Activated CD4-positive, alpha-beta memory T cell treated with anti-CD3 and anti-CD28 coated beads, Interleukin-2, amount 10 ng/mL, durations not matched to agents 7 days and 5 days (primary cell): ENCODE measurements at regions not wholly inside any gene's neighbourhood (a gene's known extent, or its start where the extent isn't known, plus 50 kb on each side); places are given as distances from the start of the nearest gene placed in this dataset.

Experiments
- CTCF ChIA-PET: fragments of 350-600 bp; sonication (Branson Sonifier 250); formaldehyde crosslinking; loops from one replicate; lab custom pipeline; 2021; ENCODE audit warnings: antibody characterized with exemption, inconsistent platforms; lab: Charles Lee
- POLR2A ChIA-PET: fragments of 350-600 bp; sonication (Branson Sonifier 250); formaldehyde crosslinking; loops from one replicate; lab custom pipeline; 2021; ENCODE audit warnings: antibody characterized with exemption; lab: Charles Lee
- DNase-seq: peaks from one replicate; pipeline ENCODE4 v3.0.0-alpha.2; 2020
- H3K27ac Mint-ChIP-seq: one replicate; pipeline ENCODE4 v1.8.0; 2021; ENCODE audit warnings: mild to moderate bottlenecking, mixed read lengths
- H3K27me3 Mint-ChIP-seq: one replicate; pipeline ENCODE4 v1.8.0; 2021; ENCODE audit warnings: mixed read lengths
- H3K36me3 Mint-ChIP-seq: one replicate; pipeline ENCODE4 v1.8.0; 2021; ENCODE audit warnings: low read depth, mixed read lengths
- H3K4me1 Mint-ChIP-seq: one replicate; pipeline ENCODE4 v1.8.0; 2021; ENCODE audit warnings: mixed read lengths
- H3K4me3 Mint-ChIP-seq: one replicate; pipeline ENCODE4 v1.8.0; 2021; ENCODE audit warnings: mild to moderate bottlenecking, mixed read lengths
- H3K9me3 Mint-ChIP-seq: one replicate; pipeline ENCODE4 v1.8.0; 2021; ENCODE audit warnings: mixed read lengths

DNA sequence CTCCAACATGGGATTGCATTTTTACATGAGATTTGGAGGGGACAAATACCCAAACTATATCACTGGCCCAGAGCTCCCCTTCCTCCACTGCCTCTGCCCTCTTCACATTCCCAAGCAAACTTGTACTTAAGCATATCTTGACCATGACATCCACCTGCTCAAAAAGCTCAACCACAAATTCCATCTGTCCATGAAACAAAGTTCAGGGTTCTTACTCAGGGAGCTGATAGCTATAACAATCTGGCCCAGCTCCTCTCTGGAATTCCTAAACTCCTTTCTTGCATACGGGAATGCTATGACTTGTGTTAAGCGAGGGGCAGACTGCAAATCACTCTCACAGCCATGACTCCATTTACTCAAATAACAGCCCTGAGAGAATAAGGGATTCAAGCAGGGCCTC, 152.1 kb downstream of the GALC start:
- no peak for DNase-seq

DNA sequence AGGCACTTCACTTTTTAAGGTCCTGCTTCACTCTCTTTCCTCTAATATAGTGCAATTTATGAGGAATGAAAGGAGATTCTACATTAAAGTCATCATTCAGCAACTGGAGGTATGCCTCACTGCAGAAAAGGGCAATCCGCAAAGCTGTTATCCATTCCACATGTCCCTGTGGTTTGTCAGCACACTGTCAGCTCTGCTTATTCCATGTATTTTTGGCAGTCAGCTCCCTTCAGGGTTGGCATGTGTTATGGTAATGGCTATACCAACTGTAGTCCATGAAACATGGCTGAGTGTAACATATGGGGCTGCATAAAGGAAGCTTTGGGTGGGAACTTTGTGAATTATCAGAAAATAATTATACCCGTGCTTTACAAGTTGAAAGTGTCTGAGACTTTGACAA, 154.1 kb downstream of the GALC start:
- no peak for DNase-seq
- Mint-ChIP-seq H3K36me3 (no peaks in the 10 kb centered on the region), H3K4me3 (no peak overlapping the region), H3K4me1 (no peaks in the 10 kb centered on the region), H3K27ac (no peak overlapping the region), H3K9me3 (no peaks in the 10 kb centered on the region), H3K27me3 (no peaks in the 10 kb centered on the region)
- POLR2A ChIA-PET: no interaction called here
- CTCF ChIA-PET: no interaction called here

More for the DNA sequence above, 152.1 kb downstream of the GALC start:
- Mint-ChIP-seq H3K9me3 (no peaks in the 10 kb centered on the region), H3K4me3 (no peak overlapping the region), H3K36me3 (no peaks in the 10 kb centered on the region), H3K4me1 (no peaks in the 10 kb centered on the region), H3K27ac (no peak overlapping the region), H3K27me3 (no peaks in the 10 kb centered on the region)
- POLR2A ChIA-PET: no interaction called here
- CTCF ChIA-PET: no interaction called here

DNA sequence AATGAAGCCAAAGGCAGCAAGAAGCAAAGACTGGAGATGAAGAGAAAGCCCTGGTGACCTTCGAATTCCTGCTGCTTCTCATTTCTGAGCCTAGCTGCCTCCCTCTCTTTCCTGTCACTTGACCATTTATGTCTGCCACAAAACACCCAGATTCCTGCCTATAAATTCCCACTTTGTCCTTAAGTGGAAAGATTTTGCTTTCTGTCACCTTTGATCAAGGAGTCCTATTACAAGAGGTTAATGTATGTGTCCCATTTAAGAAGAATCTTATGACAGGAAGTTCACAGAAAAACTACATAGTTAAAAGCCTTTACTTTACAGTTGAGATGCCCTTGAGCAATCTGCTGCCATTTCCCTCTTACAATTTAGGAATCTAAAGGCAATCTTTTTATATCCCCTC, 155.7 kb downstream of the GALC start:
- H3K27me3 Mint-ChIP-seq: no peaks in the 10 kb centered on the region
- POLR2A ChIA-PET: no interaction called here
- no peaks in the 10 kb centered on the region for H3K9me3 Mint-ChIP-seq
- no peak for DNase-seq
- CTCF ChIA-PET: no interaction called here
- H3K27ac Mint-ChIP-seq: no peak overlapping the region
- no peak overlapping the region for H3K4me3 Mint-ChIP-seq
- H3K36me3 Mint-ChIP-seq: no peaks in the 10 kb centered on the region
- H3K4me1 Mint-ChIP-seq: no peaks in the 10 kb centered on the region

DNA sequence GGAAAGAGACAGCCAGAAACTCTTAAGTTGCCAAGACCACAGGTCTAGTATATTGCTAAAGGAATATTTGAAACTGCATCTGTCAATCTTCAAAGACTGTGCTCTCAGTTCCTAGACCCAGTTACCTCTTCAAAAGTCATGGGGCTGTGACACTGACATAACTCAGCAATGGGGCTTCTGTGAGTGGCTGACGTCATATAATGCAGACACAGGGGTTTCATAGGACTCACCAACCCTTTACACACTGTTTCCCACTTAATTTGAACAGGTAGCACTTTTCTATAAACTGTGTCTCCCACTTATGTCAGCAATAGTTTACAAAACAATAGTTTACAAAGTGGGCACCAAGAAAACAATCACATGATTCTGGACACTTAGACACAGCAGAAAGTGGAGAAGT, 158.4 kb downstream of the GALC start:
- no peak for DNase-seq
- Mint-ChIP-seq H3K36me3 (no peaks in the 10 kb centered on the region), H3K4me1 (no peaks in the 10 kb centered on the region), H3K27me3 (no peaks in the 10 kb centered on the region), H3K9me3 (no peaks in the 10 kb centered on the region), H3K4me3 (no peak overlapping the region), H3K27ac (no peak overlapping the region)
- ChIA-PET CTCF (no interaction called here), POLR2A (no interaction called here)

DNA sequence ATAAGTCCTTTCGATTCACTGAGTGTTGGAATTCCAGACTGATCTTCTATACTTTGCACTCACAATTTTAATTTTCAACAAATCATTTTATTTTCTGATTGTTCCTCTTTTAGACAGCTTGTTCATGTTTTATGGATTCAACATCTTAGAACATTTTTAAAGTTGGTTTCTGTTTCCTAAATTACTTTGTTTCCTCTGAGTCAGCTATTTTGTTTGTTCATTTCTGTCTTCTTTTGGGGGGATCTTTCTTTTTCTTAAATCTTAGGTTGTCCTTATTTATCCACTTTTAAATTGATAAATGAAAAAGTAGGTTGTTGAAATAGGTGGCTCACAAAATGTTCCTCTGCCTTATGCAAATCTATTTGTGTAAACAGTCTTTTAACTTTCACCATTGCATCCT, 160.0 kb downstream of the GALC start:
- no peaks in the 10 kb centered on the region for H3K27me3 Mint-ChIP-seq
- ChIA-PET POLR2A (no interaction called here), CTCF (no interaction called here)
- H3K4me1 Mint-ChIP-seq: no peaks in the 10 kb centered on the region
- H3K9me3 Mint-ChIP-seq: no peaks in the 10 kb centered on the region
- H3K4me3 Mint-ChIP-seq: no peak overlapping the region
- H3K27ac Mint-ChIP-seq: no peak overlapping the region
- H3K36me3 Mint-ChIP-seq: no peaks in the 10 kb centered on the region
- no peak for DNase-seq

DNA sequence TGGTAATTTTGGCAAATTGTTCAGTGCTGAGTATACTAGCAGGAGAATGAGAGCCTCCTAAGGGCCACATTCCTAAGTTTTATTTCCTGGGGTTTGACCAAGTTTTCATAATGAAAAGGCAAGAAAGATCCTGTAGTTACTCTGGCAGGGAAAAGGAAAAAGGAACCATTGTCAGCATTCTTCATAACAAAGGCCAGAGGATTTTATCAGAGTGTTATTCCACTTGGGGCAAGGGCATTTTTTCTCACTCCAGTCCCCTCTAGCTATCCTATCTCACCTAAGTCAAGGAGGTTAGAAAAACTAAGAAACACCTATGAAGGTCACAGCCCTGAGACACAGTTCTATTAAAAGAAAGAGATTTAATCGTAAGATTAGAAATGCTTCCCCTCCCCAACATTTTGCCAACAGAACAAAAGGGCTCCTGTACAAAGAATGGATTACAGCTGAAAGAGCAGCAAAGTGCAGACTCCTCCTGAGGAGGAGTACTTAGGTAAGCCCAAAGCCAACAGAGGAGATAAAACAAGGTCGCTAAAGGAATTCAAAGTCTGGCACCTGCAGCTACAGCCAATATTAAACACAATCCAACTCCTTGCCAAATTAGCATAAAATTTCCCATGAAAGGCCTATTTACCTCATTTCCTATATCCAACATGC, 162.4 kb downstream of the GALC start:
- H3K36me3 Mint-ChIP-seq: no peaks in the 10 kb centered on the region
- ChIA-PET CTCF (no interaction called here), POLR2A (no interaction called here)
- no peak for DNase-seq
- H3K4me3 Mint-ChIP-seq: no peak overlapping the region
- no peak overlapping the region for H3K27ac Mint-ChIP-seq
- H3K27me3 Mint-ChIP-seq: no peaks in the 10 kb centered on the region
- no peaks in the 10 kb centered on the region for H3K4me1 Mint-ChIP-seq
- H3K9me3 Mint-ChIP-seq: no peaks in the 10 kb centered on the region

DNA sequence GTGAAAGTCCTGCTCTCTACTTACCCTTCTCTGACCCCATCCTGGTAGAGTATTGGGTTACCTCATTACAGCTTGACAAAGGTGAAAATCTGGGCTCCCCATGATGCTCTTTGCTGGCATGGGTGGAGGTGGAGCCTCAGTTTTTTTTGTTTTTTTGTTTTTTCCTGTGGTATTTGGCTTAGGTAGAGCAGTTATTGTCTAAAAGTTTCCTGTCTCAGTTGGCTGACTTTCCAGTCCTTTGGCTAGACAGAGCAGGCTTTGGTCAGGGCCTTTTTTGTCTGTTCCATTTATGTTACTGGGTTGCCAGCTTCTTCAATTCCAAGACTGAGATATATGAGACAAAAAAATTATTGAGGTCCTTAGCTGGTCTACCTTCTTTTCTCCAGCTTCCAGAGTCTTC, 163.4 kb downstream of the GALC start:
- H3K36me3 Mint-ChIP-seq: no peaks in the 10 kb centered on the region
- no peaks in the 10 kb centered on the region for H3K4me1 Mint-ChIP-seq
- DNase-seq: no peak
- ChIA-PET POLR2A (no interaction called here), CTCF (no interaction called here)
- no peaks in the 10 kb centered on the region for H3K9me3 Mint-ChIP-seq
- no peak overlapping the region for H3K4me3 Mint-ChIP-seq
- H3K27me3 Mint-ChIP-seq: no peaks in the 10 kb centered on the region
- no peak overlapping the region for H3K27ac Mint-ChIP-seq

DNA sequence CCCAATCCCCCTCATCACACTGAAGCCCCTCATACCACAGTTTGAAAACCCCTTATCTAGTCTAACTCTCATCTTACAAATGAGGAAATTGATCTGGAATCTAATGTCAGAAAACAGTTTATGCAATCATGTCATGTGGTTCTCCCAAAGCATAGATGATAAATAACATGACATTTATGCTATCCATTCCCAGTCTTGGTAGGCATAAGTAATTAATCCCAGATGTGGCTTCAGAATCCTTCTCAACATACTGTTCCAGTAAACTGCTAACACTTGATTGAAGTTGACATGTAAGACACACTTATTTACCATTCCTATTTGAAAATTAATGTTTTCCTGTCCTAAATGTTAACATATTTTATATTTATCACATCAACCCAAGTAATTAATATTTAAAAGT, 168.7 kb downstream of the GALC start:
- H3K36me3 Mint-ChIP-seq: no peaks in the 10 kb centered on the region
- H3K9me3 Mint-ChIP-seq: no peaks in the 10 kb centered on the region
- DNase-seq: no peak
- no peaks in the 10 kb centered on the region for H3K27me3 Mint-ChIP-seq
- no peaks in the 10 kb centered on the region for H3K4me1 Mint-ChIP-seq
- no peak overlapping the region for H3K27ac Mint-ChIP-seq
- ChIA-PET CTCF (interaction anchor here (1.5 kb wide), 1 partner anchor 19 kb away, joined by 8 read pairs; no protein-coding TSS in a partner anchor), POLR2A (no interaction called here)
- H3K4me3 Mint-ChIP-seq: no peak overlapping the region

DNA sequence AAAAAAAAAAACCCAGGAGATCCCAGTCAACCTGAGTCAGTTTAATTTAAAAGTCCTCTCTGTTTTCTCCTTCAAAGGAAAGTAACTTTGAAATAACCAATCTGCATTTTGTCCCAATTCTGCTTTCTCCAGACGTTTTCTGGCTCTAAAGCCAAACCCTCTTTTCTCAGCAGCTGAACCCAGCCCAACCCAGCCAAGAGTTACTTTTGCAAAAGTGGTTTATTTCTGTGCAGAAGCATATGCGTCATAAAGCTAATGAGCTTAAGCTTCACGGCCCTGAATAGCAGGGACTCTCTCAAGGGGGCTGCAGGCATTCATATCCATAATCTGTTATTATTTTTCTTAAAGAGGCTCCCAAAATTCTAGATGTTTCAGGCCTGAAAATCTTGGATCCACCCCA, 176.6 kb downstream of the GALC start:
- POLR2A ChIA-PET: no interaction called here
- no peaks in the 10 kb centered on the region for H3K36me3 Mint-ChIP-seq
- H3K27ac Mint-ChIP-seq: no peak overlapping the region
- H3K27me3 Mint-ChIP-seq: no peaks in the 10 kb centered on the region
- no peaks in the 10 kb centered on the region for H3K4me1 Mint-ChIP-seq
- CTCF ChIA-PET: interaction anchor here (0.7 kb wide), 1 partner anchor 11 kb away, joined by 4 read pairs; no protein-coding TSS in a partner anchor
- H3K9me3 Mint-ChIP-seq: no peaks in the 10 kb centered on the region
- no peak overlapping the region for H3K4me3 Mint-ChIP-seq
- no peak for DNase-seq

DNA sequence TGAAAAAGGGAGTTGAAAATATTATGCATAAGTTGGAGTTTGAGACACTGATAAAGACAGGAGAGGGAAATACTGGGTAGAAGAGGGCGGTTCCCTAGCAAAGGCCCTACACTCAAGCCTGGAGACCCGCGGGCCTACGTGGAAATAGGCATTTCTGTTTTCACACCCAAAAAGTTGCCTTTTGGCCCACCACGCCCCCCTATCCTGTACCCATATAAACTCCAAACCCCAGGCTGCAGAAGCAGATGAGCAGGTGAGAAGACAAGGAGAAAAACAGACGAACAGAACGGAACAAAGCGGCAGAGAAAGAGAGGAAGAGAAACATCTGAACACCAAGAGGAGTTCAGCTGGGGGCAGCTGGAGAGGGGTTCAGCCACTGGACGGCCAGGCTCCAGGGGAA, 177.9 kb downstream of the GALC start:
- ChIA-PET POLR2A (no interaction called here), CTCF (no interaction called here)
- Mint-ChIP-seq H3K9me3 (no peaks in the 10 kb centered on the region), H3K4me3 (no peak overlapping the region), H3K27ac (no peak overlapping the region), H3K36me3 (no peaks in the 10 kb centered on the region), H3K27me3 (no peaks in the 10 kb centered on the region), H3K4me1 (no peaks in the 10 kb centered on the region)
- no peak for DNase-seq

DNA sequence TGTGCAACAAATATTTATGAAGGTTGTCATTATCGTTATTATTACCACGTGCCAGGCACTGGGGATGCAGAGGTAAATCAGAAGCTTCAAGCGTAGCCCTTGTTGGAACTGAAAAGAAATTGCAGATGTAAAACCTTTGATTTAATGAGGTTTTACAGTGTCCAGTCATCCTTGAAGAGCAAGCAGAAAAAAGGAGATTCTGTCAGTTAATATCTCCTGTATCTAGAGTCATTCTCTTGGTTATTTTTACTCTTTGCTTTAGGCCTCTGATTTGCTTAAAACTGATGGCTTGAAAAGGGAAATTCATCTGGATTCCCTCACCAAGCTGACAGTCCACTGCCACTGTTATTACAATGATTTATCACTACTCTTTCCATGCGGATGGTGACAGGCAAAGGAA, 179.3 kb downstream of the GALC start:
- Mint-ChIP-seq H3K36me3 (no peaks in the 10 kb centered on the region), H3K27ac (no peak overlapping the region), H3K4me1 (no peaks in the 10 kb centered on the region), H3K27me3 (no peaks in the 10 kb centered on the region), H3K4me3 (no peak overlapping the region), H3K9me3 (no peaks in the 10 kb centered on the region)
- ChIA-PET CTCF (interaction anchor here (1.4 kb wide), 1 partner anchor 8 kb away, joined by 4 read pairs; no protein-coding TSS in a partner anchor), POLR2A (no interaction called here)
- no peak for DNase-seq

DNA sequence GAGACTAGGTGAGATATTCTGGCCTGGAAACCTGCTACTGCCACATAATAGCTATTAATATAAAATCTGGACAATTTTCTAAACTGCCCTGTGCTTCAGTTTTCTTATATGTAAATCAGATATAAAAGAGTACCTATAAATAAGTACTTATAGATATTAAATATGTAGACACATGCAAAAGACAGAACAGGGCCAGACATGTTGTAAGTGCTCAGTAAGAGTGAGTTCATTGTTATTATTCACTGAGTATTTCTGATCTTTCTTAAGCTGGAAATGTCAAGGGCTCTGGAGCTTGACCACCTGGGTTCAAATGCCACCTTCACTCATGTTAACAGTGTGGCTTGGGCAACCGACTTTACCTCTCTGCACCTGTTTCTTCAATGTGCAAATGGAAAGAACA, 179.8 kb downstream of the GALC start:
- Mint-ChIP-seq H3K36me3 (no peaks in the 10 kb centered on the region), H3K27ac (no peak overlapping the region), H3K4me3 (no peak overlapping the region), H3K4me1 (no peaks in the 10 kb centered on the region), H3K9me3 (no peaks in the 10 kb centered on the region), H3K27me3 (no peaks in the 10 kb centered on the region)
- DNase-seq: no peak
- POLR2A ChIA-PET: no interaction called here
- CTCF ChIA-PET: interaction anchor here (1.4 kb wide), 1 partner anchor 8 kb away, joined by 4 read pairs; no protein-coding TSS in a partner anchor

DNA sequence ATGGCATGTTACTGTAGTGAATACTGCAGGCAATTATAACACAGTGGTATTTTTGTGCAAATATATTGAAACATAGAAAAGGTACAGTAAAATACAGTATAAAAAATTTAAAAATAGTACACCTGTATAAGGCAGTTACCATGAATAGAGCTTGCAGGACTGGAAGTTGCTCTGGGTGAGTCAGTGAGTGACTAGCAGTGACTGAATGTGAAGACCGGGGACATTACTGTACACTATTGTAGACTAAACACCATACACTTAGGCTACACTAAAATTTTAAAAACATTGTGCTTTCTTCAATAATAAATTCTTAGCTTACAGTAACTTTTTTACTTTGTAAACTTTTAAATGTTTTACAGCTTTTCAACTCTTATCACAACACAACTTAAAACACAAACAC, 181.7 kb downstream of the GALC start:
- H3K4me1 Mint-ChIP-seq: no peaks in the 10 kb centered on the region
- no peaks in the 10 kb centered on the region for H3K9me3 Mint-ChIP-seq
- H3K4me3 Mint-ChIP-seq: no peak overlapping the region
- H3K27ac Mint-ChIP-seq: no peak overlapping the region
- CTCF ChIA-PET: no interaction called here
- H3K27me3 Mint-ChIP-seq: no peaks in the 10 kb centered on the region
- POLR2A ChIA-PET: no interaction called here
- H3K36me3 Mint-ChIP-seq: no peaks in the 10 kb centered on the region
- no peak for DNase-seq

DNA sequence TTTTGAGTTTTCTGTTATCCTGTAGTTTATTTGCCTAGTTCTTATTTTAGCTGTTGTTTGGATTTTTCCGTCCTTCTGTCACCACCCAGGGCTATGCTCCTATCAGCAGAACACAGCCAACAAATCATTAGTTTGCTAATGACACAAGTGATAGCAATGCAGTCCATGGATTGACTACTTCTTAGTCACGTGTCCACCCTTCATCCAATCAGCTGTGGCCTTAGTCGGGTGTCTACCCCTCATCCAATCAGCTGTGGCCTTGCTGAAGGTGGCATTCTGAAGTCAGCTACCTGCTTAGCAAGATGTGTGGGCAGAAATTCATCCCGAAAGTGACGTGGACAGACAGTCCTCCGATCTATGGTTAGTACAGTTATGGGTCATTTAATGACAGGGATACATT, 182.3 kb downstream of the GALC start:
- Mint-ChIP-seq H3K27ac (no peak overlapping the region), H3K36me3 (no peaks in the 10 kb centered on the region), H3K27me3 (no peaks in the 10 kb centered on the region), H3K4me1 (no peaks in the 10 kb centered on the region), H3K9me3 (no peaks in the 10 kb centered on the region), H3K4me3 (no peak overlapping the region)
- DNase-seq: no peak
- ChIA-PET POLR2A (no interaction called here), CTCF (no interaction called here)
